ENCODE measurements at regions not wholly inside any gene's neighbourhood (a gene's known extent, or its start where the extent isn't known, plus 50 kb on each side); places are given as distances from the start of the nearest gene placed in this dataset.

DNA sequence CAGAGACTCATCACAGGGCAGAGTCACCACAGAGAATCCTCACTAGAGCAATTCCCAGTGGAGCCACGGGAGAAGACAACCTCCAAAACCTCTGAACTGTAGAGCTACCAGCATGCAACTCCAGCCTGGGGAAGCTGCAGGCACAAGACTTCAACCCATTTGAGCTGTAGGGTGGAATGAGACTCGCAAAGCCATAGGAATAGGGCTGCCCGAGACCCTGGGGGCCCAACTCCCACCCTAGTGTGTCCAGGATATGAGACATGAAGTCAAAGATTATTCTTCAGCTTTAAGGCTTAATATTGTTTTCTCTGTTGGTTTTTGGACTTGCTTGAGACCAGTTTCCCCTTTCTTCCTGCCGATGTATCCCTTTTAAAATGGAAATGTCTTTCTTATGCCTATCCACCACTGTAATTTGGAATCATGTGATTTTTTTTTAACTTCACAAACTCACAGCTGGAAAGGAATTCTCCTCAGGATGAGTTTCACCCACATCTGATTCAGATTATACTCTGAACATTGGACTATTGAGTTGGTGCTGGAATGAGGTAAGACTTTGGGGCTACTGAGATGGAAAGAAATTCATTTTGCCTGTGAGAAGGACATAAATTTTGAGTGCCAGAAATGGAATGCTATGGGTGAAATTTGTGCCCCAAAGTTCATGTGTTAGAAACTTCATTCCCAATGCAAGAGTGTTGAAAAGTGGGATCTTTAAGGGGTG is 59.6 kb upstream of the ST6GALNAC5 start:
- CTCF ChIA-PET: no interaction called here

More for the DNA sequence above, 59.6 kb upstream of the ST6GALNAC5 start:
- Histone ChIP-seq H3K4me2 (ENCODE audit: control insufficient read depth, insufficient read depth) (no peak overlapping the region), H3K4me1 (ENCODE audit: control insufficient read depth, insufficient read depth, low read length) (no peaks in the 10 kb centered on the region), H3K9ac (ENCODE audit: control insufficient read depth, insufficient read depth, low read length) (no peak overlapping the region), H3K27me3 (replicated peaks in 1 of 2; ENCODE audit: control insufficient read depth in 2 of 2, insufficient read depth in 2 of 2, low read length in 1 of 2) (peaks cover 0 to 4% of the 10 kb centered on the region in 2 experiments; a peak in 1 of 4 replicates), H3K9me3 (replicated peaks; ENCODE audit: control insufficient read depth, insufficient read depth, low read length) (no peaks in the 10 kb centered on the region), H3K79me2 (ENCODE audit: control insufficient read depth, insufficient read depth, low read length) (no peaks in the 10 kb centered on the region), H3K36me3 (ENCODE audit: control insufficient read depth in 2 of 2, insufficient read depth in 2 of 2, low read length in 1 of 2) (no peaks in the 10 kb centered on the region), H3K27ac (ENCODE audit: control insufficient read depth, insufficient read depth) (no peak overlapping the region), H2AFZ (ENCODE audit: control insufficient read depth, low read depth, low read length) (no peak overlapping the region), H4K20me1 (ENCODE audit: control insufficient read depth, insufficient read depth) (no peaks in the 10 kb centered on the region), H3K4me3 (no peak overlapping the region)
- 9% methylated on average over 4 of the region's 4 CpGs for WGBS (ENCODE audit: insufficient coverage, insufficient replicate concordance, low lambda C conversion rate, missing lambda C conversion rate)
- intact Hi-C loops (cut with micrococcal nuclease; ENCODE audit: unreplicated experiment) (no loop called here), in situ Hi-C loops (cut with MboI) (no loop called here)
- no peak for DNase-seq (ENCODE audit: low read depth, low spot score)
- BruUV-seq (replicated peaks): no TSS peak
- ChIA-PET POLR2A (no interaction called here), SMC1A (ENCODE audit: uncharacterized antibody, unreplicated experiment) (interaction anchor here (1.2 to 1.6 kb wide), 2 partner anchors 23 to 27 kb away, joined by 3 read pairs; no protein-coding TSS in a partner anchor), RAD21 (ENCODE audit: unreplicated experiment) (no interaction called here)
- no peak for FAIRE-seq
- TF ChIP-seq ZSCAN29 (IDR thresholded peaks at IDR 0.05) (no peak), CHD1 (IDR thresholded peaks at IDR 0.05; ENCODE audit: low read depth, low read length) (no peak), TCF3 (IDR thresholded peaks at IDR 0.05; ENCODE audit: borderline replicate concordance, insufficient read depth, low read depth, low read length) (no peak), CEBPB (IDR thresholded peaks at IDR 0.05; ENCODE audit: borderline replicate concordance in 1 of 2, low read depth in 2 of 2, low read length in 2 of 2) (no peak), RAD21 (IDR thresholded peaks at IDR 0.05; ENCODE audit: insufficient read depth, low read depth, low read length) (no peak), ELK1 (IDR thresholded peaks at IDR 0.05; ENCODE audit: low read depth, low read length) (no peak), EP300 (IDR thresholded peaks at IDR 0.05; ENCODE audit: borderline replicate concordance in 1 of 2, control insufficient read depth in 1 of 2, low read depth in 2 of 2, low read length in 2 of 2) (no peak), RBBP5 (conservative IDR thresholded peaks at IDR 0.05) (no peak), RCOR1 (conservative IDR thresholded peaks at IDR 0.05; ENCODE audit: low read depth, low read length) (no peak)
- TF ChIP-seq, protein P1, sequence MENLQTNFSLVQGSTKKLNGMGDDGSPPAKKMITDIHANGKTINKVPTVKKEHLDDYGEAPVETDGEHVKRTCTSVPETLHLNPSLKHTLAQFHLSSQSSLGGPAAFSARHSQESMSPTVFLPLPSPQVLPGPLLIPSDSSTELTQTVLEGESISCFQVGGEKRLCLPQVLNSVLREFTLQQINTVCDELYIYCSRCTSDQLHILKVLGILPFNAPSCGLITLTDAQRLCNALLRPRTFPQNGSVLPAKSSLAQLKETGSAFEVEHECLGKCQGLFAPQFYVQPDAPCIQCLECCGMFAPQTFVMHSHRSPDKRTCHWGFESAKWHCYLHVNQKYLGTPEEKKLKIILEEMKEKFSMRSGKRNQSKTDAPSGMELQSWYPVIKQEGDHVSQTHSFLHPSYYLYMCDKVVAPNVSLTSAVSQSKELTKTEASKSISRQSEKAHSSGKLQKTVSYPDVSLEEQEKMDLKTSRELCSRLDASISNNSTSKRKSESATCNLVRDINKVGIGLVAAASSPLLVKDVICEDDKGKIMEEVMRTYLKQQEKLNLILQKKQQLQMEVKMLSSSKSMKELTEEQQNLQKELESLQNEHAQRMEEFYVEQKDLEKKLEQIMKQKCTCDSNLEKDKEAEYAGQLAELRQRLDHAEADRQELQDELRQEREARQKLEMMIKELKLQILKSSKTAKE (IDR thresholded peaks at IDR 0.05; ENCODE audit: low read depth, poor library complexity, severe bottlenecking): no peak
- TF ChIP-seq, protein P2, sequence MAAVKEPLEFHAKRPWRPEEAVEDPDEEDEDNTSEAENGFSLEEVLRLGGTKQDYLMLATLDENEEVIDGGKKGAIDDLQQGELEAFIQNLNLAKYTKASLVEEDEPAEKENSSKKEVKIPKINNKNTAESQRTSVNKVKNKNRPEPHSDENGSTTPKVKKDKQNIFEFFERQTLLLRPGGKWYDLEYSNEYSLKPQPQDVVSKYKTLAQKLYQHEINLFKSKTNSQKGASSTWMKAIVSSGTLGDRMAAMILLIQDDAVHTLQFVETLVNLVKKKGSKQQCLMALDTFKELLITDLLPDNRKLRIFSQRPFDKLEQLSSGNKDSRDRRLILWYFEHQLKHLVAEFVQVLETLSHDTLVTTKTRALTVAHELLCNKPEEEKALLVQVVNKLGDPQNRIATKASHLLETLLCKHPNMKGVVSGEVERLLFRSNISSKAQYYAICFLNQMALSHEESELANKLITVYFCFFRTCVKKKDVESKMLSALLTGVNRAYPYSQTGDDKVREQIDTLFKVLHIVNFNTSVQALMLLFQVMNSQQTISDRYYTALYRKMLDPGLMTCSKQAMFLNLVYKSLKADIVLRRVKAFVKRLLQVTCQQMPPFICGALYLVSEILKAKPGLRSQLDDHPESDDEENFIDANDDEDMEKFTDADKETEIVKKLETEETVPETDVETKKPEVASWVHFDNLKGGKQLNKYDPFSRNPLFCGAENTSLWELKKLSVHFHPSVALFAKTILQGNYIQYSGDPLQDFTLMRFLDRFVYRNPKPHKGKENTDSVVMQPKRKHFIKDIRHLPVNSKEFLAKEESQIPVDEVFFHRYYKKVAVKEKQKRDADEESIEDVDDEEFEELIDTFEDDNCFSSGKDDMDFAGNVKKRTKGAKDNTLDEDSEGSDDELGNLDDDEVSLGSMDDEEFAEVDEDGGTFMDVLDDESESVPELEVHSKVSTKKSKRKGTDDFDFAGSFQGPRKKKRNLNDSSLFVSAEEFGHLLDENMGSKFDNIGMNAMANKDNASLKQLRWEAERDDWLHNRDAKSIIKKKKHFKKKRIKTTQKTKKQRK (IDR thresholded peaks at IDR 0.05; ENCODE audit: low read depth, low read length): no peak
- ATAC-seq: no peak

Measured in GM12878 (cell line).